Heart left ventricle (tissue), 13 donors: ENCODE measurements at regions not wholly inside any gene's neighbourhood (a gene's known extent, or its start where the extent isn't known, plus 50 kb on each side); places are given as distances from the start of the nearest gene placed in this dataset.

Experiments
- CTCF ChIP-seq, 12 donors: fragments of 200-600 bp; sonication (generic) in 4 of 12; IDR thresholded peaks; one replicate each; pipeline versions ENCODE4 v1.5.0 to v1.8.0; 2018 to 2022; ENCODE audit warnings: antibody characterized with exemption in 12 of 12, mild to moderate bottlenecking in 5 of 12
- POLR2A ChIP-seq, 2 donors: fragments of 450-650 bp; IDR thresholded peaks; one replicate each; pipeline ENCODE4 v1.6.1; 2017; ENCODE audit warnings: antibody characterized with exemption in 2 of 2, mild to moderate bottlenecking in 2 of 2, moderate library complexity in 2 of 2
- donor health status: ischemic (EF 13 %, LVEDD 7.1; RV severe dilation, severe dysfunction).
- donor health status: DM: no; HTN: yes; CAD: no.
- donor health status: DM: no; HTN: no; CAD: no.
- donor health status: ischemic (EF 25% LVEDD 6.9; RV normal size, moderate dysfunction).
- donor health status: ischemic (EF 25% LVEDD 5.7; RV mildly dilated, moderate dysfunction).
- donor health status: ischemic (EF 35%, LVEDD 5.7; RV mildly dilated, moderate dysfunction).
- donor health status: nonischemic (EF 11% LVEDD 7.7; RV severe dilation, severe dysfunction).
- donor health status: DM: yes; HTN: yes; CAD: no.
- donor health status: PGD.
- donor health status: ischemic (EF 29% LVEDD 5.4; RV normal size, mild dysfunction).
- donor health status: nonischemic (EF 23%, LVEDD 6.1; RV moderate dilation, normal function).

- TF ChIP-seq CTCF (IDR thresholded peaks at IDR 0.05) (no peak), POLR2A (IDR thresholded peaks at IDR 0.05) (no peak)
Measured at GRCh38 chr2:117702098-117702497, 112.4 kb upstream of the DDX18 start.
